Neutrophil (primary cell): ENCODE measurements at regions not wholly inside any gene's neighbourhood (a gene's known extent, or its start where the extent isn't known, plus 50 kb on each side); places are given as distances from the start of the nearest gene placed in this dataset.
"Not testable (repeated sequence)": the region's sequence is repeated elsewhere in the genome, so short reads cannot be mapped to it uniquely, and the experiment has no call there.

Experiments used
- H3K27ac ChIP-seq: fragments of 200-600 bp; sonication (generic); 2 replicates; pipeline ENCODE4 v1.5.1; 2016; ENCODE audit warnings: mild to moderate bottlenecking, moderate library complexity
- H3K27me3 ChIP-seq: fragments of 200-600 bp; sonication (generic); 2 replicates; pipeline ENCODE4 v1.6.0; 2016; ENCODE audit warnings: mild to moderate bottlenecking
- H3K36me3 ChIP-seq: fragments of 200-600 bp; sonication (generic); 2 replicates; pipeline ENCODE4 v1.5.1; 2017
- H3K4me1 ChIP-seq, 2 experiments: fragments of 200-600 bp in 1 of 2; sonication (generic) in 1 of 2; 1 replicate in 1 of 2; 2 replicates in 1 of 2; pipeline versions ENCODE4 v1.5.1 to v1.6.1; 2013 to 2016; ENCODE audit warnings: low read depth in 1 of 2, low read length in 1 of 2, mild to moderate bottlenecking in 1 of 2, moderate library complexity in 1 of 2; ENCODE audit not compliant: control insufficient read depth in 1 of 2, insufficient read depth in 1 of 2
- H3K4me3 ChIP-seq, 2 experiments: fragments of 200-600 bp in 1 of 2; sonication (generic) in 1 of 2; 1 replicate in 1 of 2; 2 replicates in 1 of 2; pipeline ENCODE4 v1.5.1; 2013 to 2016; ENCODE audit warnings: low read depth in 1 of 2, low read length in 1 of 2, mild to moderate bottlenecking in 1 of 2, moderate library complexity in 1 of 2
- H3K9me3 ChIP-seq: fragments of 200-600 bp; sonication (generic); 2 replicates; pipeline ENCODE4 v1.5.1; 2016
- CTCF ChIP-seq: fragments of 200-600 bp; sonication (generic); IDR thresholded peaks from 2 replicates; pipeline ENCODE4 v1.5.1; 2016; ENCODE audit warnings: antibody characterized with exemption

- TF ChIP-seq CTCF = no peak
- Histone ChIP-seq H3K4me3 (peak overlapping the region in 1 of 2 experiments; percentile 12), H3K4me1 (peaks cover 61 to 65% of the 10 kb centered on the region in 2 experiments), H3K27ac (peak overlapping the region; percentile 73), H3K36me3 (no peaks in the 10 kb centered on the region), H3K9me3 (no peaks in the 10 kb centered on the region), H3K27me3 (no peaks in the 10 kb centered on the region)
Observed at GRCh38 chr9:90702441-90702955, 59.9 kb upstream of the DIRAS2 start.

GRCh38 chr9:90698871-90699440 lies 56.3 kb upstream of the DIRAS2 start:
- Histone ChIP-seq H3K27ac (peak overlapping the region; percentile 73), H3K27me3 (no peaks in the 10 kb centered on the region), H3K9me3 (no peaks in the 10 kb centered on the region), H3K4me3 (no peak overlapping the region), H3K36me3 (no peaks in the 10 kb centered on the region), H3K4me1 (peaks cover 60 to 69% of the 10 kb centered on the region in 2 experiments)
- no peak for TF ChIP-seq CTCF

GRCh38 chr9:90697808-90698207 lies 55.2 kb upstream of the DIRAS2 start:
- H3K4me3 ChIP-seq = peak overlapping the region in 1 of 2 experiments; percentile 16
- peaks cover 55 to 57% of the 10 kb centered on the region in 2 experiments for H3K4me1 ChIP-seq
- H3K36me3 ChIP-seq = no peaks in the 10 kb centered on the region
- H3K27me3 ChIP-seq = no peaks in the 10 kb centered on the region
- peak overlapping the region; percentile 73 for H3K27ac ChIP-seq
- no peak for TF ChIP-seq CTCF
- no peaks in the 10 kb centered on the region for H3K9me3 ChIP-seq

- H3K4me1 ChIP-seq = peaks cover 20 to 21% of the 10 kb centered on the region in 2 experiments
- not testable (repeated sequence) for H3K36me3 ChIP-seq, H3K27me3 ChIP-seq, H3K4me3 ChIP-seq, H3K27ac ChIP-seq, H3K9me3 ChIP-seq
Observed at GRCh38 chr9:90694187-90694586, 51.6 kb upstream of the DIRAS2 start.
